ENCODE measurements at regions not wholly inside any gene's neighbourhood (a gene's known extent, or its start where the extent isn't known, plus 50 kb on each side); places are given as distances from the start of the nearest gene placed in this dataset.
A peak's percentile ranks its signal among the peaks of the same experiment; 100 is the strongest.

DNA sequence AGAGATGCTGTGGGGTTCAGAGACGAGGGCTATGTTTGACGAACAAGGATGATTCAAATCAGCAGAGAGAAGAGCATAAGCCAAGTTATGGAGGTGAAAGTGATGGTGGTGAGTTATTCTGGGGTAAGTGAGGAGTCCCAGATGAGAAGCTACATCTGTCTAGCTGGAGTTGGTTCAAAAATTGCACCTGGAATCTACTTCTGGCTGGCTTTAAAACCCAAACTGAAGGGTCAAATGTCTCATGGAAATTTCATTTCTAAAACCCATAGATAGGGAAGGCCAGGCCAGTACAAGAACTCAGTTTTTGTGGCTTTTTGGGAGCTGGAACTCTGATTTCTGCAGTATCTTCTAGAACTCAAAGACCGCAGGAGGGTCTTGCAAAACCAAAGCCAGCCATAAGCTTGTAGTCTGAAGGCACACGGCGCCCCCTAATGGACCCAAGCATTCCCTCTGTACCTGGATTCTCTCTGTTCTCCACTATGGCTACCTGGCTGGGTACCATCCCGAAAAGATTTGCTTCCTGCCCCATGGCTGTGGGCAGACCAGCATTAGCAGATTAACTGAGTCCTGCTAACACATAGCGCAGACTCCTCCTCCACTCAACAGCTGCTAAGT is 229.1 kb upstream of the SLC14A2 start:
- in situ Hi-C loops (cut with HindIII; ENCODE audit: low sequenced_read_pairs) = no loop called here
- peak; percentile 23 for DNase-seq (ENCODE audit: low spot score)

- in situ Hi-C loops (cut with HindIII; ENCODE audit: low sequenced_read_pairs) = no loop called here
- no peak for DNase-seq (ENCODE audit: low spot score)
Observed at GRCh38 chr18:45387229-45387628, 228.0 kb upstream of the SLC14A2 start.

GRCh38 chr18:45398448-45398847 is 216.8 kb upstream of the SLC14A2 start:
- in situ Hi-C loops (cut with HindIII; ENCODE audit: low sequenced_read_pairs) = no loop called here
- no peak for DNase-seq (ENCODE audit: low spot score)

DNA sequence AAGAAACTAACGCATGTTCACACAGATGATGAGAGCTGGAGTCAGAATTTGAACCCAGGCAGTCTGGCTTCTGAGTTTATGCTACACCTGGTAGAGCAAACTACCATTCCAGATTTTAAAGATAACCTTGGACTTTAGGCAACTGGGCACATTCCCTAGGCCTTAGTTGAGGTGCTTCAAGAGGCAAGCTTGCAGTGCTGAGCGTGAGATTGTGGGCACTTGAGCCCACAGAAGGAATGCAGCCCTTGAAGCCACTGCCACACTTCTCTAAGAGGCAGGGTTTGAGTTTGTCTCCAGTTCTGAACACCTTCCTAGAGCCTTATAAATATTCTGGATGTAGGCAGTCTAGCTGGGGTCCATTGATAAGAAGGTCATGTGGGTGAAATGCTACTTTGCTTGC is 216.1 kb upstream of the SLC14A2 start:
- in situ Hi-C loops (cut with HindIII; ENCODE audit: low sequenced_read_pairs) = no loop called here
- no peak for DNase-seq (ENCODE audit: low spot score)

DNA sequence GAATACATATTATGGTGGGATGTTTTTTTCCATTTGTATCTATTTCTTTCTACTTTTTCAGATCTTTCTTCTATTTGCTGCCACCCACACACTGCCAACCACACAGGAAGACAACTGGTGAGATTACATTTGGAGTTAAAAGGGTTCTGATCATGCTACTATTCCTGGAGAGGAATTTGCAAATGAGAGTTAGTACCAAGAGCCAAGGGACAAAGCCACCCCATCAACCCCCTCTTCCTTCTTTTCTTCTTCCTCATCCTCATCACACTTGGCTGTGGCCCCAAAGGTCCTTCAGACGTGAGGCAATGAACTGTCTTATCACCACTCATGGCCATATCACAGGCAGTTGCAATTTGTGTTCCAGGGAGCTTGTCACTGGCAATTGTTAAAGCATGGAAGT is 215.6 kb upstream of the SLC14A2 start:
- in situ Hi-C loops (cut with HindIII; ENCODE audit: low sequenced_read_pairs) = no loop called here
- DNase-seq (ENCODE audit: low spot score) = no peak

- in situ Hi-C loops (cut with HindIII; ENCODE audit: low sequenced_read_pairs) = no loop called here
- no peak for DNase-seq (ENCODE audit: low spot score)
Observed at GRCh38 chr18:45402485-45403056, 212.7 kb upstream of the SLC14A2 start.

DNA sequence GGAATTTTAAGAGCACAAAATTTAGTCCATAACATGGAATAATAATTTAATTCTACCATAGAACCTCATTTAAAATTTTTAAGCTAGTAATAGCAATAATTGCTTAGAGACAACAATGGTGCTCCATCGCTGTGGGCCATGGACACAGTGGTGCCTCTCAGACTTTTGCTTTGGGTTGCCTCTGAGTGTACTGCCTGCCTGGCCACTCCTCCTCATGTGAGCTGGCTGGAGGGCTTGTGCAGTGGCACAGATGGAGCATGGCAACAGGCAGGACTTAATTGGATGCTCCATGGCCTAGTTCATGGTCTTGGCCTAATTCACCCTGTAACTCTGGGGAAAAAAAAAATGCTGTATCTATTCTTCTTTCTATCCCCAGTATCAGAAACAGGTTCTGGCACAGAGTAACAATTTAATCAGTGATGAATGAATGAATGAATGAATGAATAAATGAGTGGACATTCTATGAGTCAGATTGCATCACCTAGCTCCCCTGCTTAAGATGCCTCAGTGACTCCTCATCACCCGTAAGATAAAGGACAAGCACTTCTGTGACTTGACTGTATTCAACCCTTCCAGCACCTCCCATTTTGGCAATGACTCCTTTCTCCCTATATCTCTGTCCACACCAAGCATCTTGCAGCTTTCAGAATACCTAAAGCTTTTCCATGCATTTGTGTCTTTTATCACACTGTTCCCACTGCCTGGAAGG is 211.8 kb upstream of the SLC14A2 start:
- in situ Hi-C loops (cut with HindIII; ENCODE audit: low sequenced_read_pairs) = no loop called here
- DNase-seq (ENCODE audit: low spot score) = no peak

GRCh38 chr18:45408218-45408617 is 207.1 kb upstream of the SLC14A2 start:
- in situ Hi-C loops (cut with HindIII; ENCODE audit: low sequenced_read_pairs) = no loop called here
- DNase-seq (ENCODE audit: low spot score) = no peak

- in situ Hi-C loops (cut with HindIII; ENCODE audit: low sequenced_read_pairs) = no loop called here
- DNase-seq (ENCODE audit: low spot score) = no peak
Observed at GRCh38 chr18:45409971-45410370, 205.3 kb upstream of the SLC14A2 start.

DNA sequence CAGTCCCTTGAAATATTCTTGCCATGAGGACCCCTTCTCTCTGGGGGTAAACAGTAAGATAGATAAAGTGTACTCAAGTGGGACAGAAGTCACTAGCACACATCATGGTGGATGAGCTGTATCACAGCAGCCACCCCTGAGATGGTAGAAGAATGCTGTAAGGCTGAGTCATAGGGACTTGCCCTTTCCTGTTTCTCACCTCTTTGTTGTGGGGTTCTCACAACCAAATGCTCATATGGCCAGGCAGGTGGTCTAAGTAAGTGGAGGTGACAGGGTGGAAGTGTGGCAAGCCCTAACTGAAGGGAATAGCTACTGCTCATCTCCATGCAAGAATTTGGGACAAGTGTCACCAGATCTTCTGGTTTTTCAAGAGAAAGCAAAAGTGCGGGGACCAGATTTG is 202.7 kb upstream of the SLC14A2 start:
- in situ Hi-C loops (cut with HindIII; ENCODE audit: low sequenced_read_pairs) = no loop called here
- DNase-seq (ENCODE audit: low spot score) = no peak

DNA sequence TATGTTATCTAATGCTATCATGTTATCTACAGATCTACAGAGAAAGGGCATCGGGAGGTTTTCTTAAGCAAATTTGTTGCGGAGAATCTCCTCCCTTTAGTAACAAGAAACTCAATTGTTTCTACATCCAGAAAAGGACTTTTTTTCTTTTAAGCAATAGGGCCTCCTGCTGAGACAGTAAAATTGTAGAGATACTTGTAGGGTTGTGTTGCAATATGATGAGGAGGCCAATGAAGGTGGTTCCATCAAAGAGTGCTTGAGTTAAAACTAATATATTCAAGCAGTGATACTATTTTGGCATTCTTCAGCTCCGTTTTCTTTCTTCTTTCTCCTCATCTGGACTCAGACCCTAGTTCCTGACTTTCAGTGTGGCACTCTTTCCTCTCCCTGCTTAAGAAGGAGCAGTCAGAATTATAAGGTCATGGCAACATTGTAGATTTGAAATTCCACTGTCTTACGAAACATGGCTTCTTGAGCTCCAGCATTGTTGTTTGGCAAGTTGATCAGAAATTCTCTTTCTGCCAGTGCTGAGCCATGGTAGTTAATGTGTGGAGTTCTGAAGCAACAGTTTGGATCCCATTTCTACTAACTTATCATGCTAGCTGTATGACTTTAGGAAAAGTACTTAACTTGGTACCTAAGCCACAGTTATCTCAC is 202.0 kb upstream of the SLC14A2 start:
- in situ Hi-C loops (cut with HindIII; ENCODE audit: low sequenced_read_pairs) = no loop called here
- DNase-seq (ENCODE audit: low spot score) = no peak

GRCh38 chr18:45415614-45416013 is 199.7 kb upstream of the SLC14A2 start:
- DNase-seq (ENCODE audit: low spot score) = no peak
- in situ Hi-C loops (cut with HindIII; ENCODE audit: low sequenced_read_pairs) = no loop called here

GRCh38 chr18:45416168-45416567 is 199.1 kb upstream of the SLC14A2 start:
- DNase-seq (ENCODE audit: low spot score) = peak; percentile 40
- in situ Hi-C loops (cut with HindIII; ENCODE audit: low sequenced_read_pairs) = no loop called here

DNA sequence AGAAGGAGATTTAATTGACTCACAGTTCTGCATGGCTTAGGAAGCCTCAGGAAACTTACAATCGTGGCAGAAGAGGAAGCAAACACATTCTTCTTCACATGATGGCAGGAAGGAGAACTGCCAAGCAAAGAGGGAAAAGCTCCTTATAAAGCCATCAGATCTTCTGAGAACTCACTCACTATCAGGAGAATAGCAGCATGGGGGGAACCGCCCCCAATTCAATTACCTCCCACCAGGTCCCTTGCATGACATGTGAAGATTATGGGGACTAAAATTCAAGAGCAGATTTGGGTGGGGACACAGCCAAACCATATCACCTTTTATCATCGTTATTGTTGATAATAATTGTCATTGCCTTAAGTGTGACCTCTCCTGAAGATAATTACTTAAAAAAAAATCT is 197.9 kb upstream of the SLC14A2 start:
- in situ Hi-C loops (cut with HindIII; ENCODE audit: low sequenced_read_pairs) = no loop called here
- DNase-seq (ENCODE audit: low spot score) = no peak

GRCh38 chr18:45423659-45424058 is 191.6 kb upstream of the SLC14A2 start:
- no peak for DNase-seq (ENCODE audit: low spot score)
- in situ Hi-C loops (cut with HindIII; ENCODE audit: low sequenced_read_pairs) = no loop called here

DNA sequence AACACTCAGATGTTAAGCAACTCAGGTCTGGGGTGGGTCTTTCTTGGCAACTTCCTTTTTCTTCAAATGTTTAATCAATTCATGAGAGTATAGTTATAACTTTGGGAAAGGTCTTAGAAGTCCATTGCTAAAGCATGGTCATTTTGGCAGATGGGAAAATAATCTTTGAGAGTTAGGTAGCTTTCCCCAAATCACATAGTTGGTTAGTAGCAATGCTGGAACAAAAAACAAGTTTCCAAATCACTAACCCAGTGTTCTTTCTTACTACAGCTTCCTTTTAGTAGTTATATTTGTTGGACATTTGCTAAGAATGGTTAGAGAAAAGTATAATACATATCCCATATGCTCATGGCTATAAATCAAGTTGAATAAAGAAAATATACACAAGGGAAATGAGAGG is 185.2 kb upstream of the SLC14A2 start:
- DNase-seq (ENCODE audit: low spot score) = no peak

DNA sequence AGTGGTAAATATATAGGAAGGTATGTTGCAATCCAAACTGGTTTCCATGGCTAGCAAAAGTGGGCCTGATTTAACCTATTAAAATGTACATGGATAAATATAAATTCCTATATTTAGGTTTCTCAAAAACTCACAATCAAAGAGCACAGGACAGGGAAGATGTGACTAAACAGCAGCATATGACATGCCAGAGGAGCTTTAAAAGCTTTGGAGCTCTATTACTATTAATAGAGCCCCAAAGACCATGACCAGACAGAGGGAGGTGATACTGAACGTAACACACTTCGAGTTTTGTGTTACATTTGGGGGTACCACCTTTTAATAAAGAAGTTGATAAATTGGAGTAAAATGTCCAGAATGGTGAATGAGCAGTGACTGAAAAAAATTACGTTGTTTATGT is 179.5 kb upstream of the SLC14A2 start:
- in situ Hi-C loops (cut with HindIII; ENCODE audit: low sequenced_read_pairs) = no loop called here
- DNase-seq (ENCODE audit: low spot score) = no peak

More for the DNA sequence above, 185.2 kb upstream of the SLC14A2 start:
- in situ Hi-C loops (cut with HindIII; ENCODE audit: low sequenced_read_pairs) = no loop called here

DNA sequence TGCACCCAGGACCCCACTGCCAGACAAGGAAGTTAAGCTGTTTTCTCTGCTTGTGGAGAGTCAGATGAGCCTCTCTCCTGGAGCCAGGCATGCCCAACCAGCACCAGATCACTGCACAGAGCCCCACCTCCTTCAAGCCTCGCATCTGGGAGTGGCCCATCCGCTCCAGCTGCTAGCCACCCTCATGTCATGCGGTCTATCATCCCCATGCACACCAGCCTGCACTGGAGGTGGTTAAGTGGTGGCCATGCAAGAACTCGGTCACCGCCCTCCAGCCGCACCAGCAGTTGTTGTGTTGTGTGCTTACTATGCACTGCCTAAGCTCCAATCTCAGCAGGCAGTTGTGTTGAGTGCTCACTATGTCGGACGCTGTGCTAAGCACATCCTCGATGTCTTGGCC is 177.9 kb upstream of the SLC14A2 start:
- in situ Hi-C loops (cut with HindIII; ENCODE audit: low sequenced_read_pairs) = no loop called here

GRCh38 chr18:45439851-45440645 is 175.2 kb upstream of the SLC14A2 start:
- in situ Hi-C loops (cut with HindIII; ENCODE audit: low sequenced_read_pairs) = no loop called here
- no peak for DNase-seq (ENCODE audit: low spot score)

More for the DNA sequence above, 177.9 kb upstream of the SLC14A2 start:
- DNase-seq (ENCODE audit: low spot score) = no peak
